NCI-H82 treated with DMSO at 0.1 percent for 48 hours (cell line): ENCODE measurements at regions not wholly inside any gene's neighbourhood (a gene's known extent, or its start where the extent isn't known, plus 50 kb on each side); places are given as distances from the start of the nearest gene placed in this dataset.
"Not testable (repeated sequence)": the region's sequence is repeated elsewhere in the genome, so short reads cannot be mapped to it uniquely, and the experiment has no call there.

Experiments used
- DNase-seq: peaks from one replicate; lab custom pipeline; 2025; ENCODE audit not compliant: unreplicated experiment; lab: John Stamatoyannopoulos, UW

DNA sequence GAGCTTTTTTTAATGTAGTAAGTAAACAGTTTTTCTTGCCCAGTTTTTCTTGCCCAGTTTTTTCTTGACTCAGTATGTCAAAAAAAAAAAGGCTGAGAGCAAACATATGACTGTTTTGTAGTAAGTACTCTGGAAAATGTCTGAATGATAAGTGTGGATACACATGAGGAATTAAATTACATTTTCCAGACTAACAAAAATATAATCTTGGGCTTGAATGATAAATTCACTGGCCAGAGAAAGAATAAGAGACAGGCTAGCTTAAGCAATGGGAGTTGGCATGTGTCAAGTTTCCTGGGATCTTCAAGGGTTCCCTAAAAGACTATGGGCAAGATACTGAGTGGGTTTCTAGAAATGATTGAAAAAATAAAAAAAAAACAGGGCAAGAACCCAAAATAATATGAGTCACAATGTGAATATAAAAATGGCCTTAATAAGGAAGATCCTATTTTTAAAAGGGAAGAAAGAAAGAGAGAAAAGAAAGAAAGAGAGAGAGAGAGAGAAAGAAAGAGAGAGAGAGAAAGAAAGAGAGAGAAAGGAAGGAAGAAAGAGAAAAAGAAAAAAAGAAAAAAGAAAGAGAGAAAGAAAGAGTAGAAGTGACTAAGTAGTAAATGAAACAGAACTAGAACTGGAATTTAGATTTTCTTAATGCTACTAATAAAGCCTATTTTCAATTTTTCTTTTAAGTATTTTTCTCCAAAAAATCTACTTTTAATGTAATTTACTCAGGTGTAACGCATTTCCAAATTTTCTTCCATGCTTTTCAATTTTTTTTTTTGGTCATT lies 60.2 kb downstream of the TFPI2 start:
- DNase-seq = no peak

DNA sequence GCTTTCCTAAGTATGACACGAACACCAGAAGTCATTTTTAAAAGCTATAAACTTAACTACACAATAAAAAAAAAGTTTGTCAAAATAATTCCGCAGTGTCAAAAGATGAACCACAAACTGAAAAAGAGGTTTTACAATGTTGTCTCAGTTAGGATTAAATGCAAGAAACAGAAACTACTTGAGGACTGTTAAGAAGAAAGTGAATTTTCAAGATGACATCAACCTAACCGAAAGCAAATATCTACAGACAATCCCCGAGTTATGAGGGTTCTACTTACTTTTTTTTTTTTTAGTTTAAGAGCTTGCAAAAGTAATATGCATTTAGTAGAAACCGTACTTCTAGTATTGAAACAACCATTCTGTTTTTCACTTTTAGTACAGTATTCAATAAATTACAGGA lies 62.3 kb downstream of the TFPI2 start:
- no peak for DNase-seq

DNA sequence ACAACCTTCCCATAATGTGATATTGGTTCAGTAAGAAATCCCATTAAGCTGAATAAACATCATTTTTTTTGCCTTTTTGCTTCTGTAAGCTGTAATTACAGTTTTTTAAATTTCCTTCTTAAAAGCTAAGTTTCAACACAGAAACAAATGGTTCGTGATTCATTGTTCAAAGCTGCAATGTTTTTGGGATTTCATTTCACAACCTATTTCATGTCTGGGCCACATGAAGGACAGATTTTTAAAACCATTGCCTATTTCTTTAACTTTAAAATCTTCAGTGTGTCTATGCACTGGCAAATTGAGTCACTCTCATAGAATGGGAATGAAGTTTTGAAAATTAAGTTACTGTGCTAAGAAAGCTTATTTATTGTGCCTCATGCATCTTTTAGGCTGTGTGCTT lies 66.9 kb downstream of the TFPI2 start:
- no peak for DNase-seq

GRCh38 chr7:93821463-93821862 lies 69.1 kb downstream of the TFPI2 start:
- no peak for DNase-seq

GRCh38 chr7:93819699-93820098 lies 70.9 kb downstream of the TFPI2 start:
- DNase-seq = no peak

DNA sequence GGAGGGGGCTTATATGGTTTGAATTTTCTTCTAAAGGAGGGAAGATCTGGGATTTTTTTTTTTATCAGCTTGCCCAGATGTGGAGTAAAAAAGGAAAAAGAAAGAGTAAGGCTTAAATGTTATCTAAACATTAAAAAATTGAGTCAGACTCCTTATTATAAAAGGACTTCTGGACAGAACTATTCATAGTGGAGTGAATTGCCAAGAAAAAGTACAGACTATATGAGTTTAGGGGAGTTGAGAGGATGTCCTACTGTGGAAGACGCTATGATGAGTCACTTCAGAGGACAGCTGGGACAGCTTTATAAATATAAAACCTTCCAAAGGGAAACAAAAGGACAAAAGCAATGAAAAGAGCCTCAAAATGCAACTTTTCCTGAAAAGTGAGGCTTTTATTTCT lies 73.0 kb downstream of the TFPI2 start:
- no peak for DNase-seq

DNA sequence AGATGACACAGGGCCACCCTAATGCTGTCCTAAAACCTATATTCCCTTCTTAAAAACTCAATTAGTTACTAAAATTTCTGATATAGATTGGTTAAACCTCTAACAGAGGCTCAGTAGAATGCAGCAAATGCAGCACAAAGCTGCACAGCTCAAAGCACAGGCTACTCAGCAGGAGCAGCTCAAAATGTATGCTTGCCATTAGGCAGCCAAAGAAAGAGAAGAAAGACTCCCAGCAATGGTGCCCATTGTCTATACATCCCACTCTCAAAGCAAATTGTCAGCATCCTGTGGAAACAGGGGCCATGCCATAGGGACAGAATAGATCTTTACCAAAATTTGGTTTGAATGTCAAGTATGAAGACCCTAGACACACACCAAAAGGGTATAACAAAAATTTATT lies 73.5 kb downstream of the TFPI2 start:
- DNase-seq = no peak

DNA sequence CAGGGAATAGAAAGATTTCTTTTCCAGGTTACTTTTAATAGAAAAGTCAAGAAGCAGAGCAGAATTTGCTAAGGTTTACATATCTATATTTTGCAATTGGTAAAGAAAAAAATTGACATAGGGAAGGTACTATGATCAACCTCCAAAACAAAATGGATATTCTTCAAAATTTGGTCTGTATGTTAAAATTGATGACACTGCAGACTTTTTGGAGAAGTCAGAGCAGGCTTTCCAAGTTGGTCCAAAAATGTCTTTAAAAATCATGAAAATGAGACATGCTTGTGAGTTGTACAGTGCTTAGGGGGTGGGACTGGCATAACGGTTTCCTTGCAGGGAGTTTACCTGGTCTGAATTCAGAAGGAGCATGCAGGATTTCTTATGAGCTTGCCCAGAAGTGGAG lies 77.0 kb downstream of the TFPI2 start:
- DNase-seq = no peak

DNA sequence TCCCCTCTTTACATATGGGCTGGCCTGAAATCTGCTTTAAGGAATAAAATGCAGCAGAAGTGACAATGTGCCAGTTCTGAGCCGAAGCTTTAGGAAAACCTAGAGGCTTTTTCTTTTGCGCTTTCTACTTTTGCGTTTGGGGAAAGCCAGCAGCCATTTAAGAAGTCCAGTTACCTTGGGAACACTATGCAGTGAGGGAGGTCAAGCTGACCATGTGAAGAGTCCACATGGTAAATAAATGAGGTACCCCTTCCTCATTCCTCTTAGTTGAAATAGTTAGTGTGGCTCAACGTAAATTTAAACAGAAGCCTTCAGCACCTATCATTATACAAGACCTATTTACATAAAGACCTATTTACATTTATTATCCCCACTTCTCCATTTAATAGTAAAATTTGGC lies 78.5 kb downstream of the TFPI2 start:
- no peak for DNase-seq

DNA sequence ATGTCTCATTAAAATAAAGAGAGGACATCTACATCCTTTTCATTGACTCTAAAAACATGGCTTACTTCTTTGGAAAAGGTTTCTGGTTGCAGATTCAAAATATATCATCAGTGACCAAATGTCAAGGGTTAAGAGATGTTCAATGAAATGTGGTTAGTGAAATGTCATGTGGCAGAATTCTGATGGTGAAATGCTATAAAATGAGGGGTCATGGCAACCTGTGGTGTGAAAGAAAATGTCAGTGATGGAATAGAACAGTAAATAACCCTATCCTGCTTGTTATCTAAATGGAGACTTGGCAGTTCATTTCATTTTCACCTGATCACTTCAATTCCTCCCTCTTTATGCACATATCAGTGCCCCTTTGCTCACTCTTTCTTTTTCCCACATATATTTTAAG lies 79.4 kb downstream of the TFPI2 start:
- no peak for DNase-seq

DNA sequence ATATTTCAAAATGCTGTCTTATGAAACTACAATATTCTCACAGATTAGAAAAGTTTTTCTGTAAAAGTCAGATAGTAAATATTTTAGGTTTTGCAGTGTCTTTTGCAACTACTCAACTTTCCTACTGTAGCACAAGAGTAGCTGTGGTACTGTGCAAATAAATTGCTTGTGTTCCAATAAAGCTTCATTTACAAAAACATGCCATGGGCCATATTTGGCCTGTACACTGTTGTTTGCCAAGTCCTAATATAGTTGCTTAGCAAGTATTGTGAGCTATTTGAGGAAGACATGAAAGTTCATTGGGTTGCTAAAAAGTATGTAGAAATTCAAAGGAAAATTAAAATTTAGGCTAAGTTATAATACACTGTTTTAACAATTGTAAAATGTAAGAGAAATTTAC lies 80.0 kb downstream of the TFPI2 start:
- DNase-seq = no peak

DNA sequence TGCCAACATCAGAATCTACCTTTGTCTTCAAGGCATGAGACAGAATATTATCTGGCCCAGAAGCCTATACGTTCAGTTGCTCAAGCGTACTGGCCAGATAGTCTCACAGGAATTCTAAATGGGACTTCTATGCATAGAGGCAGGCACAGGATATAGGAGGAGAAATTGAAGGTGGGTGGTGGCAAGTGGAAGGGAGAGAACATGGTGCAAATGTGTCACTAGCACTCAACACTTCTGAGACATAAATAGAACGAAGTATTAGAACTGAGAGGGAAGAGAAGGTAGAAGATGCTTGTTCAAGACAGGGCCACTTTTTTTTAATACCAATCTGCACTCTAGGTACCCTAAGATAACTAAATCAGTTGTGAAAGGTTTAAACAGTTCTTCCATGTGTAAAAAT lies 85.8 kb downstream of the TFPI2 start:
- DNase-seq = no peak

- no peak for DNase-seq
Observed at GRCh38 chr7:93799750-93800357, 90.7 kb downstream of the TFPI2 start.

- DNase-seq = not testable (repeated sequence)
Observed at GRCh38 chr7:93793084-93793697, 97.4 kb downstream of the TFPI2 start.

- no peak for DNase-seq
Observed at GRCh38 chr7:93779115-93779514, 111.4 kb downstream of the TFPI2 start.

DNA sequence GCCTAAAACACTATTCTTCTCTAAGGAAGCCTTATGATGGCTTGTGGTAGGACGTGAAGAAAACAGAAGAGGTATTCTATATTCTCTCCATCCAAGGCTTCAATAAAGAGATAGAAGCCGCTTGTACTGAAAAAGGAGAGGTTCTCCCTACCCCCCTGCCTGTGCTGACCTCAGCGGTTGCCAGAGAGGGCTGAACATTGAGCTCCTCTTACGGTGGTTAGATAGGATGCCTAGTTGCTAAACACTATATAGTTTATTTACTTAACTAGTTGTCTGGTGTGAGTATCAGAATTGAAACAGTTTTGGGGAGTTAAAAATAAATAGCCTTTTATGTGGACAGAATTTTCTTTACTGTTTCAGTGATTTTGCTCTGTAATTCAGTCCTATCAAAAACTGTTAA lies 112.2 kb downstream of the TFPI2 start:
- no peak for DNase-seq

GRCh38 chr7:93773446-93773845 lies 117.1 kb downstream of the TFPI2 start:
- DNase-seq = no peak

- no peak for DNase-seq
Observed at GRCh38 chr7:93765475-93765874, 125.1 kb downstream of the TFPI2 start.

DNA sequence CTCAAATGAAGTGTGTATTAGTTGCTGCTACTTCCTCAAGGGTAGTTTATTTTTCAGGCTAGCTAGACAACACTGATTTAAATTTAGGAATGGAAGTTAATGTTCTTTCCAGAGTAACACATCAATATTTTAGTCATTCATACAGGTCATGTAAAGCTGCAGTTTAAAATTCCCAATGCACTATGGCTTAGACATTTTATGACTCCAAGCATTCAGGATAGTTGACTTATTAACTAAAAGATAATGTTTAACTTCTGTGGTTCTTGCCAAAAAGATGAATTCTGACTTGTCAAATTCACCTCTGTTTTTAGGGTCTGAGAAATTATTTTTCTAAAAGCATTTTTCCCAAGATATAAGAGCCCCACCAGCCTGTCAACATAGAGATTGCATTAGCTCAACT lies 131.9 kb downstream of the TFPI2 start:
- DNase-seq = no peak

DNA sequence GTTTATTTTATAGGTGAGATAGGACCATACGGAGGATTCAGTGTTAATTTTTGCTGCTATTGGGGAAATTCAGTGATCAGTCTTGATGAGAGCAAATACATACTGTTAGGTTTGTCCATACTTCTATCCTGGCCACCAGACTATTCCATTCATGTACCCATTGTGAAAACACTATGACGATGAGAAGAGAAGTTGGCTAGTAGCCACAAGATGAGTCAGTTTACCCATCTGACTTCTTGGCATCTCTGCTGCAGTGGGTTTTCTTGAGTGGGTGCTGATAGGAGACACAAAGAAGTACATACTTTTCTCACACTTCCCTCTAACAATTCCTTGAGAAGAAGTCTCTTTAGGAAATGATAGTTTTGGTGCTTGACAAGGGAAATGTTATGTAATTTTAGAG lies 133.1 kb downstream of the TFPI2 start:
- DNase-seq = no peak

DNA sequence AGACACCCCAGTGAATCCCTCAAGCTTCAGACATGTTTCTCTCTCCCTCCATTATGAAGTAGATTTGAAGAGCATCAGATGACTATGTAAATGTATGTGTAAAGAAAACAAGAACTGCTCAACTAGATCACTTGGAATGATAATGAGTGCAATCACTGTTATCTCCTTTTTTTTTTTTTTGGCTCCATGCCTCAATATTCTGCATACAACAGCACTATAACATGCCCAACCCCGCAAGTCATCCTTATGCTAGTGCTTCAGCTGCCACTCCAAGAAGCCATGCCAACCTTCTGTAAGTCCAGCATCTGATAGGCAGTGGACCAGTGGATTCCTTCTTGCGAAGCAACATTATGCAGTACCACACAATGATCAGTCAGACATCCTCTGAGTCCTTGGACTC lies 133.7 kb downstream of the TFPI2 start:
- DNase-seq = no peak

- no peak for DNase-seq
Observed at GRCh38 chr7:93751421-93751820, 139.1 kb downstream of the TFPI2 start.

GRCh38 chr7:93750986-93751385 lies 139.6 kb downstream of the TFPI2 start:
- DNase-seq = no peak
